Right lobe of liver (tissue), 6 donors: ENCODE measurements at regions not wholly inside any gene's neighbourhood (a gene's known extent, or its start where the extent isn't known, plus 50 kb on each side); places are given as distances from the start of the nearest gene placed in this dataset.

Experiments
- ATAC-seq, 4 donors: fragments of 200-7000 bp; cut with Tn5 transposase; one replicate each; pipeline ENCODE4 v1.9.1; 2020; ENCODE audit warnings: mild to moderate bottlenecking in 4 of 4, moderate library complexity in 4 of 4
- DNase-seq, 3 donors: peaks; one replicate each; pipeline ENCODE4 v3.0.0-alpha.2; 2020
- H3K27ac ChIP-seq, 3 donors: fragments of 200-600 bp; one replicate each; pipeline ENCODE4 v1.8.0; 2022
- H3K27me3 ChIP-seq, 2 donors: fragments of 200-600 bp; one replicate each; pipeline ENCODE4 v1.8.0; 2022
- H3K36me3 ChIP-seq, 4 donors: fragments of 200-600 bp; sonication (generic) in 1 of 4; one replicate each; pipeline versions ENCODE4 v1.5.1 to v1.8.0; 2017 to 2022; ENCODE audit warnings: control low read depth in 1 of 4
- H3K4me1 ChIP-seq, 4 donors: fragments of 200-600 bp; sonication (generic) in 1 of 4; one replicate each; pipeline versions ENCODE4 v1.5.1 to v1.8.0; 2017 to 2022; ENCODE audit warnings: control low read depth in 1 of 4
- H3K4me3 ChIP-seq, 3 donors: fragments of 200-600 bp; one replicate each; pipeline ENCODE4 v1.8.0; 2022
- H3K9me3 ChIP-seq, 4 donors: fragments of 200-600 bp; sonication (generic) in 1 of 4; one replicate each; pipeline versions ENCODE4 v1.5.1 to v1.8.0; 2017 to 2022; ENCODE audit warnings: control low read depth in 1 of 4
- CTCF ChIP-seq, 4 donors: fragments of 200-600 bp in 3 of 4; fragments of 450-650 bp in 1 of 4; IDR thresholded peaks; one replicate each; pipeline versions ENCODE4 v1.5.1 to v1.8.0; 2016 to 2022; ENCODE audit warnings: antibody characterized with exemption in 4 of 4, mild to moderate bottlenecking in 2 of 4
- POLR2A ChIP-seq: fragments of 450-650 bp; IDR thresholded peaks from one replicate; pipeline ENCODE4 v1.6.1; 2017; ENCODE audit warnings: antibody characterized with exemption, mild to moderate bottlenecking
- WGBS: methylation state at CpG from one replicate; pipeline ENCODE4 v1.1.6; 2018; ENCODE audit warnings: low coverage, low lambda C conversion rate; ENCODE audit not compliant: insufficient coverage; ENCODE audit errors: missing lambda C conversion rate; 5-methylcytosine and 5-hydroxymethylcytosine counted together
- intact Hi-C, 2 donors: fragments of 100-400 bp; cut with DNase I; formaldehyde crosslinking; loops; one replicate each; pipeline versions ENCODE4 v1.11.2 to v1.14.1; 2022
- donor health status: DM: no; HTN: yes; CAD: no.
- donor health status: DM: no; HTN: no; CAD: no.
- donor health status: DM: no; HTN: no; CAD: no.
- donor health status: DM: no; HTN: yes; CAD: no.
- donor health status: DM: no; HTN: yes; CAD: no.

DNA sequence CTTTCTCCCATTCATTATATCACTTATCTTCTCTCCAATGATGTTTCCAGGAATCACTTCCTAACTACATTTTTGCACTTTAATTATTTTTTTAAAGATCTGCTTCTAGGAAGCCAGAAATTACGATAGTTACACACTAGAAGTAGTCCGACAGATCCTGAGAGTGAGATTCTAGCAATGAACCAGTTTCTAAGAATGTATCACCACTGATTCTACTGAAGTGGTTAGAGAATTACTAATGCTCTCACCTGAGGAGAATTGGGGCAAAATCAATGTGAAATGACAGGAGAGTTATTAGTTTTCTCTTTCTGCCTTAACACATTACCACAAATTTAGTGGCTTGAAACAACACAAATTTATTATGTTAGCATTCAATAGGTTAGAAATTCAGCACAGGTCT lies 241.2 kb downstream of the CASP12 start:
- no peaks in the 10 kb centered on the region for H3K4me1 ChIP-seq

GRCh38 chr11:104655066-104655465 lies 243.2 kb downstream of the CASP12 start:
- no peak overlapping the region for H3K4me3 ChIP-seq
- intact Hi-C loops, result no loop called here
- ATAC-seq (no peak), DNase-seq (no peak)
- peaks cover 0 to 4% of the 10 kb centered on the region in 2 donors for H3K27me3 ChIP-seq
- TF ChIP-seq POLR2A, result no peak
- no peak for TF ChIP-seq CTCF (IDR thresholded peaks at IDR 0.05)
- H3K36me3 ChIP-seq, result no peaks in the 10 kb centered on the region
- no peaks in the 10 kb centered on the region for H3K9me3 ChIP-seq
- H3K27ac ChIP-seq, result no peak overlapping the region
- H3K4me1 ChIP-seq, result no peaks in the 10 kb centered on the region

More for the DNA sequence above, 241.2 kb downstream of the CASP12 start:
- ATAC-seq (no peak), DNase-seq (no peak)
- 52% methylated on average over 2 of the region's 2 CpGs for WGBS
- Histone ChIP-seq H3K27me3 (peaks cover 0 to 4% of the 10 kb centered on the region in 2 donors), H3K4me3 (no peak overlapping the region), H3K9me3 (no peaks in the 10 kb centered on the region), H3K36me3 (no peaks in the 10 kb centered on the region), H3K27ac (no peak overlapping the region)
- TF ChIP-seq POLR2A, result no peak
- no peak for TF ChIP-seq CTCF (IDR thresholded peaks at IDR 0.05)
- intact Hi-C loops, result no loop called here

DNA sequence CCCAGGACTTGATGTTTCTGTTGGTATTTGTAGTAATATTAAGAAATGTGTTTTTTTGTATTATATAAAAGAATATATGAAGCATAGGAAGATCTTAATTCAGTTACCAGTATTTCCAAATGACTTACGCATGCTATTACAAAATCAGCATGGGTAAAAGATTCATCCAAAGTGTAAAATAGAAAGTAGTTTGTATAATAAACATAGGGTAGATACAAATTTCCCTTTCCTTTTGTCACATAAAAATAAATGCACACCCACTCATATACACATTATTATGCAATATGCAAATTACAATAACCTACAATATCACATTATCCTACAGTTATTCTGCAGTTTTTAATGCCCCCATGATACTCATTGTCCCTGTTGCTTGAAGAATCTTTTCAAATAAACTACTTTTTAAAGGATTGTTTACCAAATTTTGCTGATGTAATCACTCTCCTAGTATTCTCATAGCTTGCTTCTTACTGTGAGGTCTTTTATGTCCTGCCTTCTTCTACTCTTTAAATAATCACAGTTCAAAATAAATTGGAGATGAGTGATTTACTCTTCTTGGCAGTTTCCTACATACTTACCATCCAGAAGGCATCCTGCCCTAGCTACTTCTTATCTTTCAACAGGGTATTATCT lies 244.0 kb downstream of the CASP12 start:
- ATAC-seq (no peak), DNase-seq (no peak)
- TF ChIP-seq POLR2A, result no peak
- no peak for TF ChIP-seq CTCF (IDR thresholded peaks at IDR 0.05)
- intact Hi-C loops, result no loop called here
- Histone ChIP-seq H3K9me3 (no peaks in the 10 kb centered on the region), H3K4me3 (no peak overlapping the region), H3K27me3 (peaks cover 0 to 4% of the 10 kb centered on the region in 2 donors), H3K27ac (no peak overlapping the region), H3K36me3 (no peaks in the 10 kb centered on the region), H3K4me1 (no peaks in the 10 kb centered on the region)
- WGBS, result 56% methylated on average over 1 of the region's 1 CpG

GRCh38 chr11:104653407-104653806 lies 244.9 kb downstream of the CASP12 start:
- no peak overlapping the region for H3K27ac ChIP-seq
- no peak for DNase-seq
- WGBS, result 16% methylated on average over 5 of the region's 5 CpGs

More at GRCh38 chr11:104653407-104653806, 244.9 kb downstream of the CASP12 start:
- intact Hi-C loops, result no loop called here
- H3K4me3 ChIP-seq, result no peak overlapping the region
- peaks cover 0 to 4% of the 10 kb centered on the region in 2 donors for H3K27me3 ChIP-seq
- TF ChIP-seq POLR2A (no peak), CTCF (IDR thresholded peaks at IDR 0.05) (no peak)
- H3K36me3 ChIP-seq, result no peaks in the 10 kb centered on the region
- H3K4me1 ChIP-seq, result no peaks in the 10 kb centered on the region
- peak; percentile 23 to 65 (median 42) for ATAC-seq
- H3K9me3 ChIP-seq, result no peaks in the 10 kb centered on the region
